Upper lobe of left lung (tissue), 4 donors: ENCODE measurements at regions not wholly inside any gene's neighbourhood (a gene's known extent, or its start where the extent isn't known, plus 50 kb on each side); places are given as distances from the start of the nearest gene placed in this dataset.

Experiments
- CTCF ChIP-seq, 6 experiments: fragments of 450-650 bp in 4 of 6; fragments of 200-600 bp in 2 of 6; sonication (generic) in 2 of 6; IDR thresholded peaks; one replicate each; pipeline ENCODE4 v1.5.1; 2016 to 2019; ENCODE audit warnings: antibody characterized with exemption in 6 of 6
- EP300 ChIP-seq, 4 donors: sonication (generic); formaldehyde crosslinking; IDR thresholded peaks; one replicate each; pipeline ENCODE4 v1.5.1; 2017; ENCODE audit warnings: antibody characterized with exemption in 4 of 4, control low read depth in 2 of 4
- POLR2A ChIP-seq, 4 donors: fragments of 450-650 bp; IDR thresholded peaks; one replicate each; pipeline ENCODE4 v1.5.1; 2016 to 2017; ENCODE audit warnings: antibody characterized with exemption in 4 of 4, mild to moderate bottlenecking in 2 of 4

GRCh38 chr2:224195925-224196571 is 157.0 kb upstream of the SERPINE2 start:
- no peak for TF ChIP-seq EP300 (IDR thresholded peaks at IDR 0.05)
- no peak for TF ChIP-seq CTCF (IDR thresholded peaks at IDR 0.05)
- TF ChIP-seq POLR2A (IDR thresholded peaks at IDR 0.05) = no peak
